ENCODE measurements at regions not wholly inside any gene's neighbourhood (a gene's known extent, or its start where the extent isn't known, plus 50 kb on each side); places are given as distances from the start of the nearest gene placed in this dataset.

GRCh38 chr21:24171736-24172135, 1435.5 kb downstream of the MRPL39 start:
- no peak for TF ChIP-seq RAD21 (IDR thresholded peaks at IDR 0.05; ENCODE audit: low read depth)
- no peak for TF ChIP-seq NFIC (IDR thresholded peaks at IDR 0.05)
- TF ChIP-seq TAF1 (IDR thresholded peaks at IDR 0.05; ENCODE audit: low read depth) = no peak
- TF ChIP-seq USF1 (IDR thresholded peaks at IDR 0.05) = no peak
- TF ChIP-seq FOXM1 (IDR thresholded peaks at IDR 0.05; ENCODE audit: borderline replicate concordance, low read depth) = no peak
- TF ChIP-seq ZBTB7A (IDR thresholded peaks at IDR 0.05; ENCODE audit: low read depth) = no peak
- TF ChIP-seq MAX (IDR thresholded peaks at IDR 0.05) = no peak
- no peak for TF ChIP-seq CREB1 (IDR thresholded peaks at IDR 0.05; ENCODE audit: low read depth)
- TF ChIP-seq REST (IDR thresholded peaks at IDR 0.05; ENCODE audit: low read depth) = no peak
- no peak for TF ChIP-seq EP300 (IDR thresholded peaks at IDR 0.05; ENCODE audit: borderline replicate concordance)
- no peak for TF ChIP-seq CEBPB (IDR thresholded peaks at IDR 0.05)
- TF ChIP-seq TEAD4 (IDR thresholded peaks at IDR 0.05) = no peak
- no peak for TF ChIP-seq EGR1 (IDR thresholded peaks at IDR 0.05)
- no peak for TF ChIP-seq YY1 (IDR thresholded peaks at IDR 0.05; ENCODE audit: low read depth)
- TF ChIP-seq TCF12 (IDR thresholded peaks at IDR 0.05; ENCODE audit: low read depth) = no peak

- TF ChIP-seq EP300 (IDR thresholded peaks at IDR 0.05; ENCODE audit: borderline replicate concordance) (no peak), RAD21 (IDR thresholded peaks at IDR 0.05; ENCODE audit: low read depth) (no peak), ZBTB7A (IDR thresholded peaks at IDR 0.05; ENCODE audit: low read depth) (no peak), USF1 (IDR thresholded peaks at IDR 0.05) (no peak), FOXM1 (IDR thresholded peaks at IDR 0.05; ENCODE audit: borderline replicate concordance, low read depth) (no peak), MAX (IDR thresholded peaks at IDR 0.05) (no peak), CREB1 (IDR thresholded peaks at IDR 0.05; ENCODE audit: low read depth) (no peak), NFIC (IDR thresholded peaks at IDR 0.05) (no peak), YY1 (IDR thresholded peaks at IDR 0.05; ENCODE audit: low read depth) (no peak), TEAD4 (IDR thresholded peaks at IDR 0.05) (no peak), REST (IDR thresholded peaks at IDR 0.05; ENCODE audit: low read depth) (no peak), EGR1 (IDR thresholded peaks at IDR 0.05) (no peak), TCF12 (IDR thresholded peaks at IDR 0.05; ENCODE audit: low read depth) (no peak), CEBPB (IDR thresholded peaks at IDR 0.05) (no peak), TAF1 (IDR thresholded peaks at IDR 0.05; ENCODE audit: low read depth) (no peak)
These were observed 1443.7 kb downstream of the MRPL39 start for GRCh38 chr21:24163539-24163938.

- no peak for TF ChIP-seq TAF1 (IDR thresholded peaks at IDR 0.05; ENCODE audit: low read depth)
- no peak for TF ChIP-seq NFIC (IDR thresholded peaks at IDR 0.05)
- TF ChIP-seq TCF12 (IDR thresholded peaks at IDR 0.05; ENCODE audit: low read depth) = no peak
- TF ChIP-seq CREB1 (IDR thresholded peaks at IDR 0.05; ENCODE audit: low read depth) = no peak
- TF ChIP-seq EGR1 (IDR thresholded peaks at IDR 0.05) = no peak
These were observed 1446.8 kb downstream of the MRPL39 start for GRCh38 chr21:24160528-24160927.

GRCh38 chr21:24153137-24153536, 1454.1 kb downstream of the MRPL39 start:
- TF ChIP-seq REST (IDR thresholded peaks at IDR 0.05; ENCODE audit: low read depth) = no peak
- TF ChIP-seq USF1 (IDR thresholded peaks at IDR 0.05) = no peak
- no peak for TF ChIP-seq CEBPB (IDR thresholded peaks at IDR 0.05)
- no peak for TF ChIP-seq YY1 (IDR thresholded peaks at IDR 0.05; ENCODE audit: low read depth)
- TF ChIP-seq ZBTB7A (IDR thresholded peaks at IDR 0.05; ENCODE audit: low read depth) = no peak
- no peak for TF ChIP-seq FOXM1 (IDR thresholded peaks at IDR 0.05; ENCODE audit: borderline replicate concordance, low read depth)
